GM12872 (cell line): ENCODE measurements at regions not wholly inside any gene's neighbourhood (a gene's known extent, or its start where the extent isn't known, plus 50 kb on each side); places are given as distances from the start of the nearest gene placed in this dataset.

Experiments used
- TF ChIP-seq, protein P1 (sequence below): IDR thresholded peaks from 3 replicates; pipeline ENCODE4 v1.5.1; 2011; ENCODE audit warnings: low read depth, mild to moderate bottlenecking, low read length, moderate library complexity; ENCODE audit not compliant: insufficient read depth

DNA sequence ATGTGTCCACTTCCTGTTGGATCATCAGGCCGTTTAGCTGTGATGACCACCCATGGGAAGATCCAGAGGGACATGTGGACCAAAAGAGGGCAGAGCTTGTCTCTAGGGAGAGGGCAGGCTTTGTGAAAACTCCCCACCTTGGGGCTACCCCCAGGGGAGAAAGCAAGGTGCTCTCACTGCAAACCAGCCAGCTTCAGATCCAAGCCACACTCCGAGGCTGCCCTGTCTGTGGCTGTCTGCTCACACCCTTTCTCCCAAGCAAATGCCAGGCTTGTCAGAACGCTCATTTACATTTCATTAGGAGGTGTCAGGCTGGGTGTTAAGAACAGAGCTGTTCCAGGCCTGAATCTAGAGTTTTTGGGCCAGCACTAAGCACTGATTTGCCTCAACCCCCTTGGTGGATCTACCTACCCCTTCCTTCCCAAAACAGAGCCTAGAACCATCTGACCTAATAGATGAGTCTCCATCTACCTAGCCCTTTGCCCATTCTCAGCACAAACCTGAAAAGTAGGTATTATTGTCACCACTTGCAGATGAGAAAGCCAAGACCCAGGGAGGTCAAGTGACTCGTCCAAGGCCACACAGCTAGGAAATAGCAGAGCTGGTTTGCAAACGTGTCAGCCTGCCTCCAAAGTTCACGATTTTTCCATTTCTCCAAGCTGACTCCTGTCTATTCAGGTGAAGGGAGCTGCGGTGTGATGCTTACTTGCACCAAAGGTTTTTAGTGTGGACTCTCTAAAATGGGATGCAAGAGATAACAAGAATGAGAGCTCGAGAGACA lies 130.9 kb downstream of the EMX2 start:
- TF ChIP-seq, protein P1, sequence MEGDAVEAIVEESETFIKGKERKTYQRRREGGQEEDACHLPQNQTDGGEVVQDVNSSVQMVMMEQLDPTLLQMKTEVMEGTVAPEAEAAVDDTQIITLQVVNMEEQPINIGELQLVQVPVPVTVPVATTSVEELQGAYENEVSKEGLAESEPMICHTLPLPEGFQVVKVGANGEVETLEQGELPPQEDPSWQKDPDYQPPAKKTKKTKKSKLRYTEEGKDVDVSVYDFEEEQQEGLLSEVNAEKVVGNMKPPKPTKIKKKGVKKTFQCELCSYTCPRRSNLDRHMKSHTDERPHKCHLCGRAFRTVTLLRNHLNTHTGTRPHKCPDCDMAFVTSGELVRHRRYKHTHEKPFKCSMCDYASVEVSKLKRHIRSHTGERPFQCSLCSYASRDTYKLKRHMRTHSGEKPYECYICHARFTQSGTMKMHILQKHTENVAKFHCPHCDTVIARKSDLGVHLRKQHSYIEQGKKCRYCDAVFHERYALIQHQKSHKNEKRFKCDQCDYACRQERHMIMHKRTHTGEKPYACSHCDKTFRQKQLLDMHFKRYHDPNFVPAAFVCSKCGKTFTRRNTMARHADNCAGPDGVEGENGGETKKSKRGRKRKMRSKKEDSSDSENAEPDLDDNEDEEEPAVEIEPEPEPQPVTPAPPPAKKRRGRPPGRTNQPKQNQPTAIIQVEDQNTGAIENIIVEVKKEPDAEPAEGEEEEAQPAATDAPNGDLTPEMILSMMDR, result no peak

DNA sequence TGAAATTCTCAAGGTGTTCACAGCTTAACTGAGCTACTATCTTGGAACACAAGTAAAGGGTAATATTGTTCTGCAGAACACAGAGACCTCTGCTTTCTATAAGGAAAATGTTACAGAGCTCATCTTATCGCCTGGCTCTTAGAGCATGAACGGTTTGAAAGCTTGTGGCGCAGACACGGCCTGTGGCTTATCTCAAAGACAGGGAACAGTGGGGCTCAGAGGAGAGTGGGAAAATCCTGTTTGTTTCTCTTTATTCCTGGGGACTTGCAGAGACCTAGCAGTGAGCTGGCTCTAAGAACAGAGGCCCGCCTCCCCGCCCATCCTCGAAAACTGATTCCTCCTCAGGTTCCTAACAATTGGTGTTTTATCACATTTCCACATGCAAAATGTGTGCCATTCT lies 131.7 kb downstream of the EMX2 start:
- TF ChIP-seq, protein P1, result no peak

DNA sequence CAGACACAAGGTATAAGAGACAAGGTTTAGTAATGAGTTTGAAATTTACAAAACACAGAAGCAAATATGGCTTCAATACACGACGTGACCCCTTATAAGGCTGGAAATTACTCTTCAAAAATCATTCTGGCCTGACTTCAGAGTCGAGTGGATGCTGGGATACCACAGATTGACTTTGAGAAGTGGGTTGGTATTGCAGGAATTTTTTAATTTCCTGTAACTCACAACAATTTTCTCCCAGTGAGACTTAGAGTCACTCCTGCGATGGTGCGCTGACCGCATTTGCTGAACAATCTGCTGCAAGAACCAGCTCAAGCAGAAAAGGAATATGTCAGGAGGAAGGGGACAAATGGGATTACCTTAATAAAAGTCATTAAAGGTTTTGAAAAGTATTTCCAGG lies 132.1 kb downstream of the EMX2 start:
- TF ChIP-seq, protein P1, result no peak

DNA sequence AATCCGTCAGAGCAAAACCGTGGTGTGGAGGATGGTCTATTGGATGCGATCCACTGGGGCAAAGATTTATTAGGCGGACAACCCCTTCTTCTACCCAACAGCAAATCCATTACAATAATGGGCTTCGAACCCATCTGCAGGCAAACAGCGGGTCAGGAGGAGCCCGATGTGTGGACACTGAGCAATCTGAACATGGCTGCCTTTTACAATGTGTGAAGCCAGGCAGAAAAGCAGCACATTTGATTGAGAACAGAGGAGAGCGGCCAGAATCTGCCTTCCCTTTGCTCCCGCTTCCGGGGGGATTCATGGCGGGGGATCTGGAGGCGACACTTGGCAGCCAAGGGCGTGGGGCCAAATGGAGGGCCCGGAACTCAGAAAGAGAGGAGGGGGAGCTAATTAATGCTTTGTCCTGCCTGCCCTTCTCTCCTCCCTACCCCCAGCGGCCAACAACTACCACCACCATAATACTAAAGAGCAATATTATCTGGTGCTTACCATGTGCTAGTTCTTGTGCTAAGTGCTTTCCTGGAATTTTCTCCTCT lies 133.0 kb downstream of the EMX2 start:
- TF ChIP-seq, protein P1, result no peak

DNA sequence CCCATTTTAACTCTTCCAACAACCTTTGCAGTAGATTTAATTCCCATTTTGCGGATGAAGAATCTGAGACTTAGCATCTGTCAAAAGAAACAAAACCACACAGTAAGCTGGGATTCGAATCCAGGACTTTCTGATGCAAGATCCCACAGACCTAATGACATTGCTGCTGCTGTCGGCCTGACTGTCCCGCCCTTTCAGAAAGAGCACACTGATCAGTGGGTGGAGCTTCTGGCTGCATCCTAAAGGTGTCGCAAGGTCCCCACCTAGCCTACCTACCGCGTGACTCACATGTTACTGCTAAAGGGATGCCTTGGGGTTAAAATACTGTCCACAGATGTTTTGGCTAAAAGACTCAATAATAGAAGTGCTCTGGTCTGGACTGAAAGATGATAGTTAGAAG lies 134.7 kb downstream of the EMX2 start:
- TF ChIP-seq, protein P1, result no peak

DNA sequence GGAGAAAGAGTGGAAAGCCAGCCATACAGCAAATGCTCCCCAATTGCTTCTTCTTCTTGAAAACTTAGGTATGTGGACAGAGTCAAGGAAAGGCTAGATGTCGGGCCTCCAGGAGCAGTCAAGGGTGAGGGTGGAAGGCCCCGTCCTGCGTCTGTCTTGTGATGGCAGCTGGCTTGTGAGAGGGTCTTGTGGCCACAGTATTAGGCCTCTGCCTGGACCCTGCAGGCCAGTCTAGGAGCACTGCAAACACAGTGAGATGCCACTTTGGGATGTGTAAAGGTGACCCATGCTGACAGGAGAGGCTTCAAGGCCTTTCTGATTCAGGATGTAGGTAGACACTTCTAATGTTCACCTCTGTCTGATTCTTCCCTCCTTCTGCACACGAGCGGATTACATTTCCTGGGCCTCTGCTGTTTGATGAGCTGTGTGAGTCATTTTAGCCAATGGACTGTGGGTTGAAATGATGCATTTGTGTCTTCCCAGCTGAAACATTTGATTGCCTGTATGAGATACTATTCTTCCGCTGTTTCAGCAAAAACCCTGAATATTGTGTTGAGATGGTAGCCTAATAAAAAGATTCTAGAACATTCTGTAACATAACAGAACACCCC lies 135.4 kb downstream of the EMX2 start:
- TF ChIP-seq, protein P1, result no peak

DNA sequence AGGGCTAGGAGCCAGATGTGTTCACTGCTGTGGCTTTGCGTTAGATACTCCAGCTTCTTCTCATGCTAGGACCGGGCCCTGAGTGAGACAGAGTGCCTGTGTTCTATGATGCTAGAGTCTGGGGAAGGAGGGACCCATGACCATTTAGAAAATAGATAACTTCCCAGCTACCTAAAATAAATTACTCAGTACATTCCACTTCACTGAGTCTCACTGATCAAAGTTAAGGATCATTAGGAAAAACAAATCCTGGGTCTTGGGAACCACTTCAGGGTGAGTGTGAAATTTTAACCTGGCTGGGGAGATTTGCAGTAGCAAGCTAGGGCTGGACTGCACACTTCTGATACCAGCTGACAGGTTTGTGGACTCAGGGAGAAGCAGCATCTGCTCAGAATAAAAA lies 138.1 kb downstream of the EMX2 start:
- TF ChIP-seq, protein P1, result no peak
